ENCODE measurements at regions not wholly inside any gene's neighbourhood (a gene's known extent, or its start where the extent isn't known, plus 50 kb on each side); places are given as distances from the start of the nearest gene placed in this dataset.
"Not testable (repeated sequence)": the region's sequence is repeated elsewhere in the genome, so short reads cannot be mapped to it uniquely, and the experiment has no call there.

GRCh38 chr1:60489916-60490480, 416.4 kb upstream of the C1orf87 start:
- DNase-seq: not testable (repeated sequence)

GRCh38 chr1:60488847-60489246, 415.3 kb upstream of the C1orf87 start:
- DNase-seq: no peak

DNA sequence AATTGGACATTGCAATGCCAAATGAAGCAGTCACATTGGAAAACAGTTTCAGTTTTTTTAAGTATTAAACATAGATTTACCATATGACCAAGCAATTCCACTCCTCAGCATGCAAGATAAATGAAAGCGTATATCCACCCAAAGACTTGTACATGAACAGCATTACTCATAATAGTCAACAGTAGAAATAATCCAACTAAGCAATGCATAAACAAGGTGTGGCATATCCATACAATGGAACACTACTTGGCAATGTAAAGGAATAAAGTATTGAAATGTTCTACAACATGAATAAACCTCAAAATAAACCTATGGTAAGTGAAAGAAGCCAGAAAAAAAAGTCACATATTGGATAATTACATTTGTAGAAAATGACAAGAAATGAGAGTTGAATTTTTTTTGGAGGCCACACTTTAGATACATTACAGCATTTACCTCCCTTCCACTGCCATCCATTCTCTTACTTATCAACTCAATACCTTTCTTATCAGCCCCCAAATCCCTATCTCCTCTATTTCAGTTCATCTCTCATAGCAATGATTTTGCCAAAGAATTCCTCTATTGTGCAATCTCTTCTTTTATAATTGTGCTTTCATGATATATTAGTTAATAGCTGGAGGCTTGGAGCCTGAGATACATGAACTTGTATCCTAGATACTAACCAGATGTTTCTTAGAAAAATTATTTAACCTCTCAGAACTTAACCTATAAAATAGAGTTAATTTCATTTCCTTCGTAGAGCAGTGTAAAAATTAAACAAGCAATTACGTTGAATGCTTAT, 414.2 kb upstream of the C1orf87 start:
- no peak for DNase-seq

GRCh38 chr1:60483509-60483908, 409.9 kb upstream of the C1orf87 start:
- no peak for DNase-seq

DNA sequence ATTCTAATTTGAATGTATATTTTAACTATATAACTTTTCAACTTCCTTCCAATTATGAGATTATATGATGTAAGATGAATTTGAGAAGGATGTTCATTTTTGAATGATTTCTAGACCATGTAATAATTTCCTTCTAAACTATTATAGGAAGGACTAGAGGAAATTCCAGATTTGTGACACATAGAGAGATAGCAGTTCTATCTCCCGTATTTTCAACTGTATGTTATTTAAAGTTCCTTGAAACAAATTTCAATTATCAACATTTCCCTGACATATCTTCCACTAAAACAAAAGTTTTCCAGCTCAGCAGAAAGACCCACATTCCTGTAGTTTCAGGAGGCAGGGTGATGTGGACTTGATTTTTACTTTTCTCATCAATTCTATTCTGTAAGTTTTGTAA, 396.7 kb upstream of the C1orf87 start:
- DNase-seq: no peak

DNA sequence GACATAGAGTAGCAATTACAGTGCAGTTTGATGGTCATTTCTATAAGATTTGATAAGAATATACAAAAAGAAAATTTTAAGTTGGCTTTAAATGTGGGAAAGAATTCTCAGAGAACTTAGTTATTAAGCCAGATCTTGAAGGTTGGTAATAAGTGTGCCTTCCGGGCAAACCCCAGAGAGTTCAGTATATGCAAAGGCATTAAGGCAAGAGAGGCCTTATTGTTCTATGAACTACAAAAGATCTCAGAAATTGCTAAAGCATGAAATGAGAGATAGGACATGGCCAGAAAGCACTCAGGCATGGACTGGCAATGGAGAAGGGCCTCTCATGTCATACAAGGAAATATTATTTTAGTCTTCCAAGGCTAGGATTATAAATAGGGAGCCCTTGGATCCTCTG, 390.2 kb upstream of the C1orf87 start:
- DNase-seq: no peak

- no peak for DNase-seq
These were observed 389.6 kb upstream of the C1orf87 start for GRCh38 chr1:60463146-60463545.

GRCh38 chr1:60461925-60462595, 388.5 kb upstream of the C1orf87 start:
- no peak for DNase-seq

DNA sequence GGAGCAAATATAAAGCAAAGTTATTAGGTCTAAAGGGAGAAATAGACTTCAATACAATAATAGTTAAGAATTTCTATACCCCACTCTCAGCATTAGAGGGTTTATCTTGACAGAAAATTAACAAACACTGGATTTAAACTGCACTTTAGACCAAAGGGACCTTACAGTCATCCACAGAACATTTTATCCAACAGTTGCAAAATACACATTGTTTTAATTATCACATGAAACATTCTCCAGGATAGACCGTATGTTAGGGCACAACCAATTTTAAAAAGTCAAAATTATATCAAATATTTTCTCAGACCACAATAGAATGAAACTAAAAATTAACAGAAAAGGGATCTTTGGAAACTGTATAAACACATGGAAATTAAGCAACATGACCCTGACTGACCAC, 384.5 kb upstream of the C1orf87 start:
- DNase-seq: no peak

DNA sequence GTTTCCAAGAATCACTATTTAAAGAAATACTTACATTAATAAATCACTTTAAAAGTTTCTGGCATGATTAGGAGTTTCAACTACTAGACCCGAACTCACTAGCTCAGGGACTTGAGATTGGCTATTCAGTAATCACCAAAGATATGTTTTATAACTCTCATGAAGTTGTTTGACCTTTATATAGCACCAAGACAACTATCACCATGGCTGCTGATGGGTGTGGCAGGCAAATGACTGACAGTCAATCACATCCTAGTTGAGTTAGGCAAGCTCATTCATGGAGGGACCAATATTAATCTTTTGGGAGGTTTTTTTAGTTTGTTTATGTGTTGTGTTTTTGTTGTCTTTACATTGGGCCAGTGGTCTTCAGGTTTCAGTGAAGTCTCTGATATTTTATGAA, 376.3 kb upstream of the C1orf87 start:
- DNase-seq: no peak

DNA sequence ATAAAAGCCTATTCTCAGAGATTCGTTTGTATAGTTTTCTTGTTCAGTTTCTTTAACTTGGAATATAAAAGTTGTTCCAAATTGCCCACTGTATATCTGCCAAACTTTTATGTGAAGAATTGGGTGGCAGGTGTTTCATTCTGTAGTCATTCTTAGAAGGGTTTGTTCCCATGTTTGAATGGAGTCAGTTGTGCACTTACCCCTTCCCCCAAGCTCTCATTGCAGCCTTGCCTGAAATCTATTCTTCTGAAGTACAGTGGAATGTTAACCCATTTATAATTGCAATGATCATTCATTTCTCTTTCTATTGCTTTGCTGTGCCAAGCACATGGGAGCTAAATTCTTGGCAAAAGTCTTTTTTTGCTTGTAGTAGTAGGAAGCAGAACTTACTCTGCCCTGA, 375.3 kb upstream of the C1orf87 start:
- no peak for DNase-seq

DNA sequence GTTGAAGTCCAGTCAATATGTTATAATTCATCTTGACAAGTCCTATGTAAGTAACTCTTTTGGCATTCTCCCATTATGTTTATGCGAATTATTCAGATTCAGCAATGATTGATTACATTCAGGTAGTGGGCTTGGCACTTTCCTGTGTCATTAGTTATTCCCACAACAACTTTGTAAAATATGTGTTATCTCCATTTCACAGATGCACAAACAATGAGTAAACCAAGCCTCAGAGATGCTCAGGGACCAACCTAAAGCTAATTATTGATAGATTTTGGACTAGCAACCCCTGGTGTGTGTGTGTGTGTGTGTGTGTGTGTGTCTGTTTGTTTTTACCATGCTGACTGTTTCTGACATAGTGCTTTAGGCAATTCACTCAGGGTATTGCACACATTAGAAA, 371.1 kb upstream of the C1orf87 start:
- DNase-seq: no peak

DNA sequence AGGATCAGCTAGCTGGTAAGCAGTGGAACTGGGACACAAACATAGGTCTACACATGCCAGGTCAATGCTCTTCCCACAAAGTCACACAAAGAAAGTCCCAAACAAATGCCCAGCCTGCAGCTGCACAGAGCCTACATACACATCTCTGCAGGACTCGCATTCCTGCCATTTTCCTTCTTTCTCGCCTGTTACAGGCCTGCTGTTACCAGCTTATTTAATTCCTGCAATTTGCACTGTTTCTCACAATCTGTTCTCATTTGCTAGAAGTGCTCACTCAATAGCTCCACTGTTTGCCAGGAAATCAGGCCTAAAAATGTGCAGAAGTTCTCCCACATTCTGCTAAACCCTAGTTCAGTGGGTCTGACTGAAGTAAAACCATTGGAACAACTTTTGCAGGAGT, 362.6 kb upstream of the C1orf87 start:
- no peak for DNase-seq

DNA sequence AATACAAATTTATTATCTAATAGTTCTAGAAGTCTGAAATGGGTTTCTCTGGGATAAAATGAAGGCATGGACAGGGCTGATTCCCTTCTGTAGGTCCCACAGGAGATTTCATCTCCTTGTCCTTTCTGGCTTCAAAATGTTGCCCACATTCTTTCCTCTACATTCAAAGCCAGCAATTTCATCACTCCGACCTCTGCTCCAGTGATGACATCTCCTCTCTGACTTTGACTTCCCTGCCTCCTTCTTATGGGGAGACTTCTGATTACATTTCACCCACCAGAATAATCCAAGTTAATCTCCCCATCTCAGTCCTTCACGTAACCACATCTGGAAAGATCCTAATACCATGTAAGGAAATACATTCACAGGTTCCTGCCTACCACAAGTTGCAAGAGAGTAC, 358.0 kb upstream of the C1orf87 start:
- DNase-seq: no peak

GRCh38 chr1:60430375-60430774, 356.8 kb upstream of the C1orf87 start:
- DNase-seq: no peak

GRCh38 chr1:60428127-60428526, 354.6 kb upstream of the C1orf87 start:
- DNase-seq: no peak

DNA sequence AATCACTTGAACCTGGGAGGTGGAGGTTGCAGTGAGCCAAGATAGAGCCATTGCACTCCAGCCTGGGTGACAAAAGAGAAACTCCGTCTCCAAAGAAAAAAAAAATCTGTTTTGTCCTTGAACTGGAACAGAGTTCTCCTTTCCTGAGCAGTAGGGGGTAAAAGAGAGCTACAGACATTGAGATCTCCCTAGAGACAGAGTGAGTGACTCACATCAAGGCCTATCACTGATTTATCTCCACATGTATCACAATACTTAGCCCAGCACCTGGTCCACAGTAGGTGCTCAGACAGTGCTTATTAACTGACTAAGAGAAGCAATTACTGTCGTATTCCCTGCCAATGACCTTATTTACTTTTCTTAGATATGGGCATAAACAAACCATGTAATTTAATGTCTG, 354.1 kb upstream of the C1orf87 start:
- no peak for DNase-seq

DNA sequence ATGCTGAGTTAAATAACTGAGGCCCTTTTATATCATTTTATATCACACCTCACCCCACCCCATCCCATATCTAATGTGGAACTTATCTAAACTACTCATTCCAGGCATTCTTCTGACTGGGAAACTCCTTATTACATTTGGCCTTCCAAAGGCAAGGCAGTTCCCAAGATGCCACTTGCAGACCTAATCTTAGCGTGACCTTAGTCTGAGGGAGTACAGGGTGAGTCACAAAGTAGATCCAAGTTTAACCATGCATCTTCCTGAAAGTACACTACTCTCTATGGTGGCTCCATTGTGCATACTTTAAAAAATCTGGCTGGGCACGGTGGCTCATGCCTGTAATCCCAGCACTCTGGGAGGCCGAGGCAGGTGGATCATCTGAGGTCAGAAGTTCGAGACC, 353.6 kb upstream of the C1orf87 start:
- no peak for DNase-seq

DNA sequence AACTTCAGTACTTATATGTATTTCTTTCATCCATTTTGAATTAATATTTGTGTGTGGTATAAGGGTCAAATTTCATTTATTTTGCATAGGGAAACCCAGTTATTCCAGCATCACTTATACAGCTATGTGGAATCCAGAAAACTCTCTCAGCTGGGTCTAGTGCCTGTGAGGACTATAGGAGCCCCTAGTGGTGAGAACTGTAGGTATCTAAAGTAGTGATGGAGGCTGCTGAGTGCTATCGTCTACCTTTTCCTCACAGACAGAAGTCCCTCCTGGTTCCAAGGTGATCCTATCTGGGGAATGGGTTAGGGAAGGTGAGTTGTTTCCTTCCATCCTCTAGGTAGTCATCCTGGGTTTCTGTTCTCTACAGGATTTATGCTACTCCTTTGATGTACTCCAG, 352.0 kb upstream of the C1orf87 start:
- DNase-seq: no peak

DNA sequence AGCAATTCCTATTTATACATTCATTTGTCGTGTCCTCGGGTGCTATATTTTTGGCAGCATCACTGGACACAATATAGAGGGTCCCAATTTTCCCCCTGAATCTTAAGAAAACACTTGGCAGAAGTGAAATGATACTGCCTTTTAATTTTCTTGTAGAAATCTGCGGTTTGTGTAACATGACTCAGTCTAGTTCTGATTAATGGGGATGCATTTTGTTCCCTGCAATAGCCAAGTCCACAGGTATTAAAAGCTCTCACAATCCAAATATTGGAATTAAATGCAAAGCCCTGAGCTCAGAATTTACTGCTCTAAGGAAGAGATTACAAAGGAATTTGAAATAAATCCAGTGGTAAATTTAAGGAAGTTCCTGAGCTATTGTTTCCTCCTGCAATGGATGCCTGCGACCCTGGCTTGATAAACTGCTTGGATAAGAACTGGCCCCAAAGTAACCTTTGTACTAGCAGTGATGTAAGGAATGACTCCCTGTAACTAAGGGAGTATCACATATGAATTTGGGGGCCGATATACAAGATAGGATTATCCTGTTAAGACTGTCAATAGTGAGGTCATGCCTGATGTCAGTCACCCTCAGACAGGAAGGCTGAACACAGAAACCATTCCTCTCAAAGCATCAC, 349.7 kb upstream of the C1orf87 start:
- DNase-seq: no peak

- DNase-seq: no peak
These were observed 348.4 kb upstream of the C1orf87 start for GRCh38 chr1:60421965-60422364.

GRCh38 chr1:60419023-60419422, 345.5 kb upstream of the C1orf87 start:
- no peak for DNase-seq

GRCh38 chr1:60415696-60416095, 342.1 kb upstream of the C1orf87 start:
- DNase-seq: no peak

DNA sequence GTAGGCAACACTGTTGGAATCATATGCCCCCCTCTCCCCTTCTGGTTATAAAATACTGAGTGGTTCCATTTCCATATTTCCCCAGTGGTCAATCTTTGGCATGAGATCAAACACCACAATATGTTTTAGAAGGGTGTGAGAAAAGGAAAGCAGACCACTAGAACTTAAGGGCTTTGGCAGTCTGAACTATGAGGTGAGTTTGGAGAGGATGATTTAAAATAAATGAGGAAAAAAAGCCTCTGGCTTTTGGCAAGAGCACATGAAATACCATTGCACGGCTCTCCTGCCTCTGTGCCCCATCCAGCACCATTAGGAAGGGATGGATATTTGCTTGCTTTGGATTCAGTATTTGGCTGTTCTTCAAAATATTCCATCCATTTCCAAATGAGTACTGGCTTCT, 339.5 kb upstream of the C1orf87 start:
- DNase-seq: no peak
